HL-60/S4 treated with retinoic acid at 250 ng/mL for 4 days and 3 days (cell line): ENCODE measurements at regions not wholly inside any gene's neighbourhood (a gene's known extent, or its start where the extent isn't known, plus 50 kb on each side); places are given as distances from the start of the nearest gene placed in this dataset.

Experiments used
- in situ Hi-C: fragments of 300-500 bp; cut with MboI; formaldehyde crosslinking; loops from 2 replicates; pipeline ENCODE4 v1.7.0; 2022; ENCODE audit warnings: low sequenced_read_pairs

GRCh38 chr9:86765746-86766430, 181.4 kb downstream of the GAS1 start:
- in situ Hi-C loops = no loop called here

GRCh38 chr9:86764671-86765343, 182.5 kb downstream of the GAS1 start:
- in situ Hi-C loops = no loop called here

GRCh38 chr9:86764221-86764624, 183.1 kb downstream of the GAS1 start:
- in situ Hi-C loops = no loop called here

GRCh38 chr9:86763791-86764190, 183.5 kb downstream of the GAS1 start:
- in situ Hi-C loops = no loop called here

- in situ Hi-C loops = no loop called here
Measured at GRCh38 chr9:86757382-86757720, 190.0 kb downstream of the GAS1 start.

- in situ Hi-C loops = no loop called here
Measured at GRCh38 chr9:86756576-86757381, 190.5 kb downstream of the GAS1 start.

GRCh38 chr9:86755561-86755941, 191.8 kb downstream of the GAS1 start:
- in situ Hi-C loops = no loop called here

- in situ Hi-C loops = no loop called here
Measured at GRCh38 chr9:86754581-86755560, 192.4 kb downstream of the GAS1 start.

- in situ Hi-C loops = no loop called here
Measured at GRCh38 chr9:86753836-86754235, 193.5 kb downstream of the GAS1 start.

GRCh38 chr9:86752733-86753132, 194.6 kb downstream of the GAS1 start:
- in situ Hi-C loops = no loop called here

- in situ Hi-C loops = no loop called here
Measured at GRCh38 chr9:86751956-86752355, 195.3 kb downstream of the GAS1 start.

- in situ Hi-C loops = no loop called here
Measured at GRCh38 chr9:86751207-86751606, 196.1 kb downstream of the GAS1 start.

- in situ Hi-C loops = no loop called here
Measured at GRCh38 chr9:86749894-86750255, 197.4 kb downstream of the GAS1 start.

- in situ Hi-C loops = no loop called here
Measured at GRCh38 chr9:86749161-86749893, 198.0 kb downstream of the GAS1 start.

- in situ Hi-C loops = no loop called here
Measured at GRCh38 chr9:86747711-86748110, 199.6 kb downstream of the GAS1 start.

GRCh38 chr9:86741311-86742208, 205.7 kb downstream of the GAS1 start:
- in situ Hi-C loops = no loop called here

- in situ Hi-C loops = no loop called here
Measured at GRCh38 chr9:86735772-86736458, 211.4 kb downstream of the GAS1 start.

- in situ Hi-C loops = no loop called here
Measured at GRCh38 chr9:86734771-86735170, 212.5 kb downstream of the GAS1 start.

GRCh38 chr9:86733929-86734328, 213.4 kb downstream of the GAS1 start:
- in situ Hi-C loops = no loop called here
